GM03348 (cell line): ENCODE measurements at regions not wholly inside any gene's neighbourhood (a gene's known extent, or its start where the extent isn't known, plus 50 kb on each side); places are given as distances from the start of the nearest gene placed in this dataset.

Experiments used
- DNase-seq: peaks from one replicate; pipeline ENCODE4 v3.0.0; 2012; ENCODE audit warnings: low spot score

GRCh38 chr10:108784534-108784933 lies 1138.8 kb downstream of the XPNPEP1 start:
- no peak for DNase-seq

GRCh38 chr10:108783897-108784296 lies 1139.4 kb downstream of the XPNPEP1 start:
- DNase-seq, result peak; percentile 23

- peak; percentile 29 for DNase-seq
These were observed 1140.9 kb downstream of the XPNPEP1 start for GRCh38 chr10:108782411-108782810.

- DNase-seq, result no peak
These were observed 1143.8 kb downstream of the XPNPEP1 start for GRCh38 chr10:108779501-108779900.

GRCh38 chr10:108775911-108776475 lies 1147.3 kb downstream of the XPNPEP1 start:
- DNase-seq, result no peak

GRCh38 chr10:108771106-108771505 lies 1152.2 kb downstream of the XPNPEP1 start:
- no peak for DNase-seq

GRCh38 chr10:108765794-108766193 lies 1157.5 kb downstream of the XPNPEP1 start:
- DNase-seq, result no peak

GRCh38 chr10:108757946-108758345 lies 1165.4 kb downstream of the XPNPEP1 start:
- no peak for DNase-seq

- no peak for DNase-seq
These were observed 1167.7 kb downstream of the XPNPEP1 start for GRCh38 chr10:108755646-108756045.

GRCh38 chr10:108753326-108753725 lies 1170.0 kb downstream of the XPNPEP1 start:
- DNase-seq, result no peak

- no peak for DNase-seq
These were observed 1174.3 kb downstream of the XPNPEP1 start for GRCh38 chr10:108749042-108749441.

- no peak for DNase-seq
These were observed 1187.2 kb downstream of the XPNPEP1 start for GRCh38 chr10:108736111-108736510.

GRCh38 chr10:108735380-108735779 lies 1187.9 kb downstream of the XPNPEP1 start:
- DNase-seq, result no peak

- no peak for DNase-seq
These were observed 1201.4 kb downstream of the XPNPEP1 start for GRCh38 chr10:108721874-108722273.

GRCh38 chr10:108716352-108716751 lies 1207.0 kb downstream of the XPNPEP1 start:
- no peak for DNase-seq

- no peak for DNase-seq
These were observed 1213.2 kb downstream of the XPNPEP1 start for GRCh38 chr10:108709927-108710722.

- DNase-seq, result no peak
These were observed 1214.9 kb downstream of the XPNPEP1 start for GRCh38 chr10:108708363-108708762.

- no peak for DNase-seq
These were observed 1226.4 kb downstream of the XPNPEP1 start for GRCh38 chr10:108696792-108697477.

- no peak for DNase-seq
These were observed 1232.2 kb downstream of the XPNPEP1 start for GRCh38 chr10:108691126-108691525.

GRCh38 chr10:108690530-108690929 lies 1232.8 kb downstream of the XPNPEP1 start:
- no peak for DNase-seq

GRCh38 chr10:108689891-108690290 lies 1233.4 kb downstream of the XPNPEP1 start:
- DNase-seq, result no peak

- DNase-seq, result no peak
These were observed 1235.0 kb downstream of the XPNPEP1 start for GRCh38 chr10:108688314-108688713.

- DNase-seq, result no peak
These were observed 1237.3 kb downstream of the XPNPEP1 start for GRCh38 chr10:108685863-108686531.
